ENCODE measurements at regions not wholly inside any gene's neighbourhood (a gene's known extent, or its start where the extent isn't known, plus 50 kb on each side); places are given as distances from the start of the nearest gene placed in this dataset.

GRCh38 chr4:141447761-141448160 lies 188.6 kb upstream of the IL15 start:
- TF ChIP-seq POLR2A (IDR thresholded peaks at IDR 0.05; ENCODE audit: low read depth): no peak
- no peak for TF ChIP-seq CTCF (IDR thresholded peaks at IDR 0.05)
- no peak for TF ChIP-seq POLR2AphosphoS5 (IDR thresholded peaks at IDR 0.05)
